ENCODE measurements at regions not wholly inside any gene's neighbourhood (a gene's known extent, or its start where the extent isn't known, plus 50 kb on each side); places are given as distances from the start of the nearest gene placed in this dataset.
"Not testable (repeated sequence)": the region's sequence is repeated elsewhere in the genome, so short reads cannot be mapped to it uniquely, and the experiment has no call there.

GRCh38 chr21:10440639-10441038 lies 80.7 kb upstream of the TPTE start:
- H3K9ac ChIP-seq (ENCODE audit: low read depth, low read length); H3K4me3 ChIP-seq (ENCODE audit: low read length); H3K4me1 ChIP-seq (ENCODE audit: insufficient read depth, low read length); H3K36me3 ChIP-seq (ENCODE audit: insufficient read depth, low read length); H3K27me3 ChIP-seq (ENCODE audit: insufficient read depth, low read length); H3K27ac ChIP-seq (ENCODE audit: low read depth, low read length): not testable (repeated sequence)
- H3K9me3 ChIP-seq (ENCODE audit: insufficient read depth, low read depth, low read length), result peaks cover 89% of the 10 kb centered on the region
- WGBS, result 83% methylated on average over 2 of the region's 2 CpGs

GRCh38 chr21:10442018-10442417 lies 79.4 kb upstream of the TPTE start:
- H3K9ac ChIP-seq (ENCODE audit: low read depth, low read length); H3K4me1 ChIP-seq (ENCODE audit: insufficient read depth, low read length); H3K27me3 ChIP-seq (ENCODE audit: insufficient read depth, low read length); H3K4me3 ChIP-seq (ENCODE audit: low read length); H3K36me3 ChIP-seq (ENCODE audit: insufficient read depth, low read length); H3K27ac ChIP-seq (ENCODE audit: low read depth, low read length): not testable (repeated sequence)
- peaks cover 84% of the 10 kb centered on the region for H3K9me3 ChIP-seq (ENCODE audit: insufficient read depth, low read depth, low read length)
- 83% methylated on average over 5 of the region's 6 CpGs for WGBS

GRCh38 chr21:10445685-10446084 lies 75.7 kb upstream of the TPTE start:
- H3K4me1 ChIP-seq (ENCODE audit: insufficient read depth, low read length); H3K27me3 ChIP-seq (ENCODE audit: insufficient read depth, low read length); H3K9ac ChIP-seq (ENCODE audit: low read depth, low read length); H3K27ac ChIP-seq (ENCODE audit: low read depth, low read length); H3K4me3 ChIP-seq (ENCODE audit: low read length); H3K36me3 ChIP-seq (ENCODE audit: insufficient read depth, low read length): not testable (repeated sequence)
- 71% methylated on average over 7 of the region's 7 CpGs for WGBS
- peaks cover 84% of the 10 kb centered on the region for H3K9me3 ChIP-seq (ENCODE audit: insufficient read depth, low read depth, low read length)

- H3K27ac ChIP-seq (ENCODE audit: low read depth, low read length); H3K27me3 ChIP-seq (ENCODE audit: insufficient read depth, low read length); H3K4me1 ChIP-seq (ENCODE audit: insufficient read depth, low read length); H3K9ac ChIP-seq (ENCODE audit: low read depth, low read length); H3K4me3 ChIP-seq (ENCODE audit: low read length); H3K36me3 ChIP-seq (ENCODE audit: insufficient read depth, low read length): not testable (repeated sequence)
- peaks cover 89% of the 10 kb centered on the region for H3K9me3 ChIP-seq (ENCODE audit: insufficient read depth, low read depth, low read length)
- 81% methylated on average over 8 of the region's 8 CpGs for WGBS
These were observed 71.9 kb upstream of the TPTE start for GRCh38 chr21:10449451-10449850.

GRCh38 chr21:10451274-10451673 lies 70.1 kb upstream of the TPTE start:
- not testable (repeated sequence) for H3K27me3 ChIP-seq (ENCODE audit: insufficient read depth, low read length); H3K9ac ChIP-seq (ENCODE audit: low read depth, low read length); H3K4me1 ChIP-seq (ENCODE audit: insufficient read depth, low read length); H3K4me3 ChIP-seq (ENCODE audit: low read length); H3K27ac ChIP-seq (ENCODE audit: low read depth, low read length); H3K36me3 ChIP-seq (ENCODE audit: insufficient read depth, low read length)
- WGBS, result 72% methylated on average over 4 of the region's 6 CpGs
- peaks cover 89% of the 10 kb centered on the region for H3K9me3 ChIP-seq (ENCODE audit: insufficient read depth, low read depth, low read length)

- not testable (repeated sequence) for H3K27ac ChIP-seq (ENCODE audit: low read depth, low read length); H3K4me3 ChIP-seq (ENCODE audit: low read length); H3K27me3 ChIP-seq (ENCODE audit: insufficient read depth, low read length); H3K36me3 ChIP-seq (ENCODE audit: insufficient read depth, low read length); H3K9ac ChIP-seq (ENCODE audit: low read depth, low read length); H3K4me1 ChIP-seq (ENCODE audit: insufficient read depth, low read length)
- peaks cover 96% of the 10 kb centered on the region for H3K9me3 ChIP-seq (ENCODE audit: insufficient read depth, low read depth, low read length)
- 46% methylated on average over 2 of the region's 2 CpGs for WGBS
These were observed 63.6 kb upstream of the TPTE start for GRCh38 chr21:10457765-10458164.

- not testable (repeated sequence) for H3K4me1 ChIP-seq (ENCODE audit: insufficient read depth, low read length); H3K9ac ChIP-seq (ENCODE audit: low read depth, low read length); H3K27me3 ChIP-seq (ENCODE audit: insufficient read depth, low read length); H3K27ac ChIP-seq (ENCODE audit: low read depth, low read length); H3K4me3 ChIP-seq (ENCODE audit: low read length); H3K36me3 ChIP-seq (ENCODE audit: insufficient read depth, low read length)
- 78% methylated on average over 5 of the region's 5 CpGs for WGBS
- peaks cover 97% of the 10 kb centered on the region for H3K9me3 ChIP-seq (ENCODE audit: insufficient read depth, low read depth, low read length)
These were observed 60.4 kb upstream of the TPTE start for GRCh38 chr21:10460957-10461356.

GRCh38 chr21:10461445-10461844 lies 59.9 kb upstream of the TPTE start:
- H3K9ac ChIP-seq (ENCODE audit: low read depth, low read length); H3K4me1 ChIP-seq (ENCODE audit: insufficient read depth, low read length); H3K27ac ChIP-seq (ENCODE audit: low read depth, low read length); H3K27me3 ChIP-seq (ENCODE audit: insufficient read depth, low read length); H3K36me3 ChIP-seq (ENCODE audit: insufficient read depth, low read length); H3K4me3 ChIP-seq (ENCODE audit: low read length): not testable (repeated sequence)
- H3K9me3 ChIP-seq (ENCODE audit: insufficient read depth, low read depth, low read length), result peaks cover 99% of the 10 kb centered on the region
- 74% methylated on average over 8 of the region's 8 CpGs for WGBS

GRCh38 chr21:10463156-10463555 lies 58.2 kb upstream of the TPTE start:
- H3K27me3 ChIP-seq (ENCODE audit: insufficient read depth, low read length), result no peaks in the 10 kb centered on the region
- H3K27ac ChIP-seq (ENCODE audit: low read depth, low read length), result no peak overlapping the region
- no peak overlapping the region for H3K9ac ChIP-seq (ENCODE audit: low read depth, low read length)
- peaks cover 97% of the 10 kb centered on the region for H3K9me3 ChIP-seq (ENCODE audit: insufficient read depth, low read depth, low read length)
- no peaks in the 10 kb centered on the region for H3K4me1 ChIP-seq (ENCODE audit: insufficient read depth, low read length)
- WGBS, result 76% methylated on average over 4 of the region's 5 CpGs
- peak overlapping the region; percentile 9; the same call in 1 of the 2 replicates for H3K4me3 ChIP-seq (ENCODE audit: low read length)
- no peaks in the 10 kb centered on the region for H3K36me3 ChIP-seq (ENCODE audit: insufficient read depth, low read length)

GRCh38 chr21:10464975-10465374 lies 56.4 kb upstream of the TPTE start:
- WGBS, result 67% methylated on average over 3 of the region's 3 CpGs
- Histone ChIP-seq H3K9ac (ENCODE audit: low read depth, low read length) (no peak overlapping the region), H3K4me3 (ENCODE audit: low read length) (no peak overlapping the region; the same call in 1 of the 2 replicates), H3K27me3 (ENCODE audit: insufficient read depth, low read length) (no peaks in the 10 kb centered on the region), H3K36me3 (ENCODE audit: insufficient read depth, low read length) (no peaks in the 10 kb centered on the region), H3K27ac (ENCODE audit: low read depth, low read length) (no peak overlapping the region), H3K9me3 (ENCODE audit: insufficient read depth, low read depth, low read length) (peaks cover 97% of the 10 kb centered on the region), H3K4me1 (ENCODE audit: insufficient read depth, low read length) (no peaks in the 10 kb centered on the region)

- 76% methylated on average over 10 of the region's 10 CpGs for WGBS
- H3K4me1 ChIP-seq (ENCODE audit: insufficient read depth, low read length); H3K27me3 ChIP-seq (ENCODE audit: insufficient read depth, low read length); H3K36me3 ChIP-seq (ENCODE audit: insufficient read depth, low read length); H3K9ac ChIP-seq (ENCODE audit: low read depth, low read length); H3K27ac ChIP-seq (ENCODE audit: low read depth, low read length); H3K4me3 ChIP-seq (ENCODE audit: low read length): not testable (repeated sequence)
- peaks cover 97% of the 10 kb centered on the region for H3K9me3 ChIP-seq (ENCODE audit: insufficient read depth, low read depth, low read length)
These were observed 55.8 kb upstream of the TPTE start for GRCh38 chr21:10465524-10466110.

- Histone ChIP-seq H3K9me3 (ENCODE audit: insufficient read depth, low read depth, low read length) (peaks cover 97% of the 10 kb centered on the region), H3K27ac (ENCODE audit: low read depth, low read length) (no peak overlapping the region)
- 69% methylated on average over 1 of the region's 2 CpGs for WGBS
These were observed 55.2 kb upstream of the TPTE start for GRCh38 chr21:10466200-10466599.

More at GRCh38 chr21:10466200-10466599, 55.2 kb upstream of the TPTE start:
- no peaks in the 10 kb centered on the region for H3K36me3 ChIP-seq (ENCODE audit: insufficient read depth, low read length)
- no peaks in the 10 kb centered on the region for H3K4me1 ChIP-seq (ENCODE audit: insufficient read depth, low read length)
- H3K9ac ChIP-seq (ENCODE audit: low read depth, low read length), result no peak overlapping the region
- H3K4me3 ChIP-seq (ENCODE audit: low read length), result no peak overlapping the region
- no peaks in the 10 kb centered on the region for H3K27me3 ChIP-seq (ENCODE audit: insufficient read depth, low read length)
